DND-41 (cell line): ENCODE measurements at regions not wholly inside any gene's neighbourhood (a gene's known extent, or its start where the extent isn't known, plus 50 kb on each side); places are given as distances from the start of the nearest gene placed in this dataset.

Experiments used
- ATAC-seq: fragments of 200-7000 bp; cut with Tn5 transposase; 3 replicates; pipeline ENCODE4 v1.9.1; 2021; ENCODE audit warnings: low read depth; ENCODE audit not compliant: insufficient read depth
- DNase-seq: peaks from one replicate; pipeline ENCODE4 v3.0.0-alpha.2; 2020
- H2AFZ ChIP-seq: 2 replicates; pipeline ENCODE4 v1.6.0; 2012; ENCODE audit warnings: low read depth, low read length
- H3K27ac ChIP-seq: 2 replicates; pipeline ENCODE4 v1.5.1; 2012; ENCODE audit warnings: low read length, inconsistent platforms
- H3K27me3 ChIP-seq: fragments of 200-600 bp; sonication (generic); 2 replicates; pipeline ENCODE4 v1.6.0; 2012; ENCODE audit warnings: low read length, mild to moderate bottlenecking, inconsistent platforms; ENCODE audit not compliant: insufficient read depth, poor library complexity
- H3K36me3 ChIP-seq: 2 replicates; pipeline ENCODE4 v1.5.1; 2012; ENCODE audit warnings: low read length, inconsistent platforms; ENCODE audit not compliant: insufficient read depth
- H3K4me1 ChIP-seq: 2 replicates; pipeline ENCODE4 v1.5.1; 2012; ENCODE audit warnings: mild to moderate bottlenecking, low read length; ENCODE audit not compliant: insufficient read depth
- H3K4me2 ChIP-seq: 2 replicates; pipeline ENCODE4 v1.6.0; 2012; ENCODE audit warnings: mild to moderate bottlenecking, moderate library complexity, low read length, inconsistent platforms; ENCODE audit not compliant: insufficient read depth
- H3K4me3 ChIP-seq, 2 experiments: fragments of 200-600 bp in 1 of 2; shearing (Covaris generic) in 1 of 2; 2 replicates each; pipeline ENCODE4 v1.5.1; 2012 to 2016; ENCODE audit warnings: inconsistent platforms in 2 of 2, low read length in 2 of 2, mild to moderate bottlenecking in 2 of 2, low read depth in 1 of 2, moderate library complexity in 1 of 2
- H3K79me2 ChIP-seq: 2 replicates; pipeline ENCODE4 v1.6.0; 2012; ENCODE audit warnings: low read length, inconsistent platforms; ENCODE audit not compliant: insufficient read depth
- H3K9ac ChIP-seq: 2 replicates; pipeline ENCODE4 v1.6.0; 2012; ENCODE audit warnings: low read depth, mild to moderate bottlenecking, inconsistent platforms, low read length, moderate library complexity
- H3K9me3 ChIP-seq: 2 replicates; pipeline ENCODE4 v1.5.1; 2012; ENCODE audit warnings: low read length, moderate library complexity, mild to moderate bottlenecking, inconsistent platforms; ENCODE audit not compliant: insufficient read depth, severe bottlenecking
- H4K20me1 ChIP-seq: 2 replicates; pipeline ENCODE4 v1.6.0; 2012; ENCODE audit warnings: low read length; ENCODE audit not compliant: insufficient read depth
- CTCF ChIP-seq: IDR thresholded peaks from 2 replicates; pipeline ENCODE4 v1.5.1; 2012; ENCODE audit warnings: borderline replicate concordance, low read length, moderate library complexity, mild to moderate bottlenecking; ENCODE audit not compliant: poor library complexity, severe bottlenecking; ENCODE audit errors: extremely low read depth
- EZH2 ChIP-seq: IDR thresholded peaks from 3 replicates; pipeline ENCODE4 v1.6.1; 2012; ENCODE audit warnings: borderline replicate concordance, low read depth, mild to moderate bottlenecking, moderate library complexity, low read length, inconsistent platforms; ENCODE audit not compliant: severe bottlenecking

GRCh38 chr1:81571946-81572345 is 228.8 kb upstream of the ADGRL2 start:
- no peak overlapping the region for H3K4me3 ChIP-seq
- H3K4me1 ChIP-seq: no peaks in the 10 kb centered on the region
- DNase-seq: no peak
- no peak overlapping the region for H3K9ac ChIP-seq
- H3K79me2 ChIP-seq: no peaks in the 10 kb centered on the region
- H3K9me3 ChIP-seq: no peaks in the 10 kb centered on the region
- H3K36me3 ChIP-seq: no peaks in the 10 kb centered on the region
- TF ChIP-seq EZH2 (no peak), CTCF (no peak)
- no peak overlapping the region for H3K27ac ChIP-seq
- no peak overlapping the region for H2AFZ ChIP-seq
- no peak overlapping the region for H3K4me2 ChIP-seq
- H3K27me3 ChIP-seq: no peaks in the 10 kb centered on the region
- no peaks in the 10 kb centered on the region for H4K20me1 ChIP-seq
- no peak for ATAC-seq

GRCh38 chr1:81569761-81570160 is 231.0 kb upstream of the ADGRL2 start:
- H3K9me3 ChIP-seq: no peaks in the 10 kb centered on the region
- H2AFZ ChIP-seq: no peak overlapping the region
- DNase-seq (no peak), ATAC-seq (no peak)
- no peaks in the 10 kb centered on the region for H3K79me2 ChIP-seq
- no peak overlapping the region for H3K4me3 ChIP-seq
- TF ChIP-seq CTCF: no peak
- no peak for TF ChIP-seq EZH2
- no peaks in the 10 kb centered on the region for H3K36me3 ChIP-seq
- H3K4me1 ChIP-seq: no peaks in the 10 kb centered on the region
- no peak overlapping the region for H3K4me2 ChIP-seq
- H3K27me3 ChIP-seq: no peaks in the 10 kb centered on the region
- no peak overlapping the region for H3K27ac ChIP-seq
- H4K20me1 ChIP-seq: no peaks in the 10 kb centered on the region
- H3K9ac ChIP-seq: no peak overlapping the region

- Histone ChIP-seq H3K27ac (no peak overlapping the region), H3K27me3 (no peaks in the 10 kb centered on the region), H3K4me2 (no peak overlapping the region), H4K20me1 (no peaks in the 10 kb centered on the region), H3K4me1 (no peaks in the 10 kb centered on the region), H2AFZ (no peak overlapping the region), H3K9ac (no peak overlapping the region), H3K4me3 (no peak overlapping the region), H3K36me3 (no peaks in the 10 kb centered on the region), H3K79me2 (no peaks in the 10 kb centered on the region), H3K9me3 (no peaks in the 10 kb centered on the region)
- no peak for DNase-seq
- no peak for TF ChIP-seq CTCF
- TF ChIP-seq EZH2: no peak
- ATAC-seq: no peak
Measured at GRCh38 chr1:81563632-81564031, 237.1 kb upstream of the ADGRL2 start.

- Histone ChIP-seq H3K9ac (no peak overlapping the region), H3K27me3 (no peaks in the 10 kb centered on the region), H3K9me3 (no peaks in the 10 kb centered on the region), H3K4me2 (no peak overlapping the region), H3K4me3 (no peak overlapping the region), H3K4me1 (no peaks in the 10 kb centered on the region), H3K27ac (no peak overlapping the region), H2AFZ (no peak overlapping the region), H4K20me1 (no peaks in the 10 kb centered on the region), H3K79me2 (no peaks in the 10 kb centered on the region), H3K36me3 (no peaks in the 10 kb centered on the region)
- TF ChIP-seq CTCF (no peak), EZH2 (no peak)
- ATAC-seq (no peak), DNase-seq (no peak)
Measured at GRCh38 chr1:81562934-81563333, 237.8 kb upstream of the ADGRL2 start.
